ENCODE measurements at regions not wholly inside any gene's neighbourhood (a gene's known extent, or its start where the extent isn't known, plus 50 kb on each side); places are given as distances from the start of the nearest gene placed in this dataset.

DNA sequence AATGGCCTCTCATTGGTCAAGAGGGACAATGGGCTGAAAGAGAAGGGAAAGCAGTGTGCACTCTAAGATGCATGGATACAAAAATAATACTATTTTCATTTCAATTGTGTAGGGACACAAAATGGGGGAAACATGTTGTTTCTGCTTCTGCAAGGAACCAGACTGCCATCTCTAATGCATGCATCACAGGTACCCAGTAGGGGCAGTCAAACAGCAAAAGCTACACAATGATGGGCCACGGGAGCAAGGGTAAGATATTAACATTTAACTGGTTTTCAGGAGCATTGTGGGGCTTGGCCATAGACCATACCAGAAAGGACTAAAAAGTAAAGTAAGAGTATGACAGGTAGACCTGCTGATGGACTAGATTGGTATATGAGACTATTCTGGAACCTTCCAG, 535.8 kb downstream of the SPATA31D1 start:
- intact Hi-C loops (cut with DNase I) = no loop called here
- Histone ChIP-seq H3K4me1 (no peaks in the 10 kb centered on the region), H3K27me3 (ENCODE audit: low read depth) (no peaks in the 10 kb centered on the region), H3K4me3 (no peak overlapping the region), H3K36me3 (no peaks in the 10 kb centered on the region), H3K9me3 (peaks cover 19% of the 10 kb centered on the region), H3K27ac (no peak overlapping the region)
- ATAC-seq (no peak), DNase-seq (no peak)
- TF ChIP-seq, protein P1, sequence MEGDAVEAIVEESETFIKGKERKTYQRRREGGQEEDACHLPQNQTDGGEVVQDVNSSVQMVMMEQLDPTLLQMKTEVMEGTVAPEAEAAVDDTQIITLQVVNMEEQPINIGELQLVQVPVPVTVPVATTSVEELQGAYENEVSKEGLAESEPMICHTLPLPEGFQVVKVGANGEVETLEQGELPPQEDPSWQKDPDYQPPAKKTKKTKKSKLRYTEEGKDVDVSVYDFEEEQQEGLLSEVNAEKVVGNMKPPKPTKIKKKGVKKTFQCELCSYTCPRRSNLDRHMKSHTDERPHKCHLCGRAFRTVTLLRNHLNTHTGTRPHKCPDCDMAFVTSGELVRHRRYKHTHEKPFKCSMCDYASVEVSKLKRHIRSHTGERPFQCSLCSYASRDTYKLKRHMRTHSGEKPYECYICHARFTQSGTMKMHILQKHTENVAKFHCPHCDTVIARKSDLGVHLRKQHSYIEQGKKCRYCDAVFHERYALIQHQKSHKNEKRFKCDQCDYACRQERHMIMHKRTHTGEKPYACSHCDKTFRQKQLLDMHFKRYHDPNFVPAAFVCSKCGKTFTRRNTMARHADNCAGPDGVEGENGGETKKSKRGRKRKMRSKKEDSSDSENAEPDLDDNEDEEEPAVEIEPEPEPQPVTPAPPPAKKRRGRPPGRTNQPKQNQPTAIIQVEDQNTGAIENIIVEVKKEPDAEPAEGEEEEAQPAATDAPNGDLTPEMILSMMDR (IDR thresholded peaks at IDR 0.05) = no peak

DNA sequence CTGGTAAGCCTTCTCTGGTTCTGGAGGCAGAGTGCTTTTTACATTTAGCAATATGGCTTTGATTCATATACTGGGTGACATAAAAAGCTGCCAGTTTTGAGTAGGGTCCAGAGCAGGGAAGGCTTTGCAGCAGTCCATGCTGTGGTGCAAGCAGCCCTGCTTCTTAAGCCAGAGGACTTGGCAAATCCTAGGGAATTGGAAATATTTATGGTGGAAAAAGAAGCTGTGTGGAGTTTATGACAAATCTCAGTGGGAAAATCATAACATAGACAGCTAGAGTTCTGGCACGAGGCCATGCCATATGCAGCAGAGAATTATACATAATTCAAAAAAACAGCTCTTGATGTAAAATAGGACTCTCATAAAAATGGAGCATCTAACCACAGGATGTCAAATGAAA, 536.4 kb downstream of the RASEF start:
- intact Hi-C loops (cut with DNase I) = no loop called here
- Histone ChIP-seq H3K9me3 (peaks cover 19% of the 10 kb centered on the region), H3K4me1 (no peaks in the 10 kb centered on the region), H3K36me3 (no peaks in the 10 kb centered on the region), H3K4me3 (no peak overlapping the region), H3K27ac (no peak overlapping the region), H3K27me3 (ENCODE audit: low read depth) (no peaks in the 10 kb centered on the region)
- ATAC-seq = no peak
- TF ChIP-seq, protein P1 (IDR thresholded peaks at IDR 0.05) = no peak
- no peak for DNase-seq

DNA sequence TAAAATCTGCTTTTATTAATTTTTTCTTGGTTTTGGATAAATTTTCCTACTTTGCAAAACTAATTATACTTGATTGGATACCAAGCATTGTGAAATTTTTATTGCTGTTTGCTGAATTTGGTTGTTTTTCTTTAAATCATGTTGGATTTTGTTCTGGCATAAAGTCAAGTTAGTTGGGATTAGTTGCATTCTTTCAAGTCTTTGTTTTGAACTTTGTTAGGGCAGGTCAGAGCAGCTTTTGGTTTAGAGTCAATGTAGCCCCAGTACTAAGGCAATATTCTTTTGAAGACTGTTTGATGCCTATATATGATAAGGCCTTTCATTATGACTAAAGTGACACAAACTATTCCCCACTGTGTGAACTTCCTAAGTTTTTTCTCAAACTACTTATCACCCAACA, 531.1 kb downstream of the RASEF start:
- Histone ChIP-seq H3K36me3 (no peaks in the 10 kb centered on the region), H3K9me3 (peaks cover 15% of the 10 kb centered on the region), H3K4me3 (no peak overlapping the region), H3K27ac (no peak overlapping the region), H3K27me3 (ENCODE audit: low read depth) (no peaks in the 10 kb centered on the region), H3K4me1 (peaks cover 5% of the 10 kb centered on the region)
- no peak for DNase-seq
- TF ChIP-seq, protein P1 (IDR thresholded peaks at IDR 0.05) = no peak
- no peak for ATAC-seq
- intact Hi-C loops (cut with DNase I) = no loop called here

DNA sequence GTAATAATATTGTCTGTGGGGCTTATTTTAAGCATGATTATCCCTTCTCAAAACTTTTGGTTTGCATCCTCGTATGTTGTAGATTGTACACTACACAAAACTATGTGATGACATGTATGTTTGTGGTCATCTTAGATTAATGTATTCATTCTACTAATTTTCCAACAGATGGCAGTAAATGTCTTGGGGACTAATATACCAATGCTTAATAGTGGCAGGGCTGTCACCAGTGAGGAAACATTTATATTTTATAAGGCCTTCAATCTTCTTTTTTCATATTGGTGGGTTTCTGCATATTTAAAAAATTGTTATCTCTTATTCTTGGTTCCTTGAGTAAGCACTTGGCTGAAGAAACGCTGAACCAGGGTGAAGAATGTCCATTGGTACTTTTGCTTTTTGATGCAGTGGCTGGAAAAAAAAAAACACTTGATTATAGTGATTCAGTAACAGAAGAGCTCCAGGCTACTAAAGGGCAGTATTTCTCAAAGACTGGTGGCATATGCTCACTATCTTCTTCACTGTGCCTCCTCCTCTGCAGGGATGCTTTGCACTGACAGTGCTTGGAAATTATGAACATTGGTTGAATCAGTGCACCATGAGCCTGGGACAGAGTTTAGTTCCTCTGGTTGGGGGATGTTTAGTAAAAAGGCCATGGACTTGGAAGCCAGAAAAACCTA, 530.3 kb downstream of the RASEF start:
- intact Hi-C loops (cut with DNase I) = no loop called here
- peaks cover 5% of the 10 kb centered on the region for H3K4me1 ChIP-seq
- DNase-seq (no peak), ATAC-seq (peak; percentile 68 to 73)
- peaks cover 6% of the 10 kb centered on the region for H3K9me3 ChIP-seq
- no peak overlapping the region for H3K4me3 ChIP-seq
- H3K27me3 ChIP-seq (ENCODE audit: low read depth) = no peaks in the 10 kb centered on the region
- no peaks in the 10 kb centered on the region for H3K36me3 ChIP-seq
- TF ChIP-seq, protein P1 (IDR thresholded peaks at IDR 0.05) = peak; percentile 51
- no peak overlapping the region for H3K27ac ChIP-seq

DNA sequence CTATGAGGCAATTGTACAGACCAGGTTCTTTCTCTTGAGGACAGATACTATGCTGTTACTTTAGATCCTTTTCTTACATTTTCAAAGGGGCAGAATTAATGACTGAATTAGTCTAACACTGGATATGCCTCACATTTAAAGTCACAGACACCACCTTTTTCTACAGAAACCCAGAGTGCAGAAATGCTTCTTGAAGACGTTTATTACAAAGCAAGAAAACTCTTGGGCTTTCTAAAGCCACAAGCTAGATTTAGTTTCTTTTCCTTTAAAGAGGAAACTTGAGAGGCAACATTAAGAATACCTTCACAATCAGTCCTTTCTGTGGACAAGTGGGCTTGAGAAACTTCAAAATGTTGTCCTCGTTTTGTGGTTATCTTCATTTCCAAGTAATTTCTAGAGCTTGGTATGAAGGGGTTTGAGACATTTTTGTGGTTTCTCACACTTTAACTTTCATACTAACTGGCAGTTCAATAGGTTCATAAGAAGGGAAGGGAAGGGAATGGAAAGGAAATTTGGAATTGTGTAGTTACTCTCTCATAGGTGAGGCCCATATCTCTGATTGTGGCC, 527.4 kb downstream of the RASEF start:
- peak; percentile 49 to 60 for ATAC-seq
- H3K27ac ChIP-seq = no peak overlapping the region
- intact Hi-C loops (cut with DNase I) = no loop called here
- no peaks in the 10 kb centered on the region for H3K36me3 ChIP-seq
- H3K4me3 ChIP-seq = no peak overlapping the region
- no peak for DNase-seq
- H3K4me1 ChIP-seq = peaks cover 5% of the 10 kb centered on the region
- no peaks in the 10 kb centered on the region for H3K27me3 ChIP-seq (ENCODE audit: low read depth)
- TF ChIP-seq, protein P1 (IDR thresholded peaks at IDR 0.05) = no peak
- no peaks in the 10 kb centered on the region for H3K9me3 ChIP-seq

Measured in lower lobe of right lung (tissue), 2 donors.